ENCODE measurements at regions not wholly inside any gene's neighbourhood (a gene's known extent, or its start where the extent isn't known, plus 50 kb on each side); places are given as distances from the start of the nearest gene placed in this dataset.

DNA sequence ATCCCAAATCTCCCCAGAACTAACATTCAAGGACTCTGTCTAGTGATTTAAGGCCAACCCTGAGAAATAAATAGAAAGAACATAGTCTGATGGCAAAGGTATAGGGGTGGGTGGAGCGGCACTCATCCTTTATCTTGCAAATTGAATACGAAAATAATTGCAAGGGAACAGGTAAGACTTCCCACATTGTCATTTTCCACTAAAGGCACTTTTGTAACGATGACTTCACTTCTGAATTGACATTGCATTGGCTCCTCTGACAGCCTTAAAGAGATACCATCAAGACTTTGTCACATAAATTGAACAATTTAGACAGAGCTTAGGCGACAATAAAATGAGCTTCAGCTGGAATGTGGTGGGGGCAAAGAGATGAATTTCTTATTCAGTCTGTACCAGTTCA is 75.3 kb upstream of the PLCL2 start:
- DNase-seq (ENCODE audit: low spot score) = no peak

DNA sequence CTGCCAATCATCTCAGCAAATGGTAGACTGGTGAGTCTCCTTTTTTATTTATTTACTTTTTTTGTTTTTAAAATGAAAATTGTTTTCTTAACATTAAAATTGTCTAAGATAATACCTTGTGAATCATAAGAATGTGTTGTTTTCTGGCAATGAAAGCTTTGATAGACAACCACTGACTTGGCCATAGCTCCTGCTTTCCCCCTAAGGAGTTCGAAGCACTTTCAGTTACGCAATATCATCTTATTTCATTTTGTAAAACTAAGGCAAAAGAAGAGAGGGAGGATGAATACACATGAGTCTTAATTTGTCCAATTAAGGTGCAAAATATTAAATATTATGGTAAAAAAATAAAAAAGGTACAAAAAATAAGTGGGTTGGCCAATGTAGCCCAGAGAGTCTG is 74.8 kb upstream of the PLCL2 start:
- no peak for DNase-seq (ENCODE audit: low spot score)

DNA sequence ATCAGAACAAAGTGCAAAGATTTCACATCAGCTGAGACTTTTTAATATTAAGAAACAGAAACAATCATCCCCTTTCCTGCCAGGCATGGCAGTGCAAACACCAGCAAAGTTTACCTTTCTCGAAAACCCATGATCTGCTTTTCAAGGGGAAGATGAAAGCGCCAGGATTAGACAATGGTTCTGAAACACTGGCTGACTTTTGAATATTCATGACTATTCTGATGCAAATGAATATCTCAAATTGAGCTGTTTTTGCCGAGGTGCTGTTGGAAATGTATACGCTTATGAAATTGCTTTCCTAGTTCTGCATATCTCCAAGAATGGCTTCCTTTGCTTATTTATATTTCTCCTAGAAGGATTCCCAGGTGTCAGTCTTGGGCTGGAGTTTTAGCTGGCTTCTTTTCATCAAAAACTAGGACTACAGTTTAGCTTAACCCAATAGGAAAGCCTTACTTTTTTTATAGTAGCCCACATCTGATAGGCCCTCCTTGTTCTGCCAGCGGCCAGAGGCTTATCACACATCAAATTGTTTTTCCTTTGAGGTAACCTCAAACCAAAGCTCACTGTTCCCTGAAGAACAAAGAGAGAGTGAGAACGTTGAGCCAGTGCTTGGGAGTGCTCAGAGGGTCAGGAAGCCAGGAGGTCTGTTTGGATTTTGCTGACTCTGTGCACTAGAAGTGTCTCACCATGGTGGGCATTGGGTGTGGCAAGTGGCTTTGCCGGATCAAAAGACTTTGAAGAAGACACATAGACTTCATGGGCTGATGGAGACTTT is 74.0 kb upstream of the PLCL2 start:
- no peak for DNase-seq (ENCODE audit: low spot score)

DNA sequence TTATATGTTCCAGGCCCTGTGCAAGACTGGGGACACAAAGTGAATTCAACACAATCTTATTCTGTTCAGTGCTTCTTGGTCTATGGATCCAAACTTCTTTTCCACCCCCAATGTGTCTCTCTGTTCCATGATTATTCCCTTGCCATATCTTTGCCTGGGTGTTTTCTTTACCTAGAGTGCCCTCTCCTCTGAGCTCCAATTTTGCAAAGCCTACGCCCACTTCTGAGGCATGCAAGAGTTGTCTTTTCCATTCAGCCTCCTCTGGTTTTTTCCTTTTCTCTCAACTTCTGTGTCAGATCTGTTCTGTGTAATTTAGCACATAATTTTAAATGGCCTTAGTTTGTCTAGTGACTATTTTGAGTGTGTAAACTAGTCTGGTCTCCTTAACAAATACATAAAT is 72.8 kb upstream of the PLCL2 start:
- DNase-seq (ENCODE audit: low spot score) = no peak

DNA sequence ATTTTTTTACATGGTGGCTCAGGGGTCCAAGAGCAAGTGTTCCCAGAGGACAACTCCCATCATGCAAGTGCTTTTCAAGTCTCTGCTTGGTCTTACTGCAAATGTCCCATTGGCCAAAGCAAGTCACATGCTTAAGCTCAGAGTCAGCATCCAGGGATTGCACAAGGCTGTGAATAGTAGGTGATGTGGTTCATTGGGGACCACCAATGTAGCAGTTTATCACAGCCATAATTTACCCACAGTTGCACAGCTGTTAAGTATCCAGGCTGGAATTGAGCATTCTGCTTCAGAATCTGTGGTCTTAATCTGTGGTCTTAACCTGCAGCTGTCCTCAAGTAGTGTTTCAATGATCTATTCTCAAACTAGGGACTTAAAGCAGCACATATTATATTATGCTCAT is 71.4 kb upstream of the PLCL2 start:
- no peak for DNase-seq (ENCODE audit: low spot score)

DNA sequence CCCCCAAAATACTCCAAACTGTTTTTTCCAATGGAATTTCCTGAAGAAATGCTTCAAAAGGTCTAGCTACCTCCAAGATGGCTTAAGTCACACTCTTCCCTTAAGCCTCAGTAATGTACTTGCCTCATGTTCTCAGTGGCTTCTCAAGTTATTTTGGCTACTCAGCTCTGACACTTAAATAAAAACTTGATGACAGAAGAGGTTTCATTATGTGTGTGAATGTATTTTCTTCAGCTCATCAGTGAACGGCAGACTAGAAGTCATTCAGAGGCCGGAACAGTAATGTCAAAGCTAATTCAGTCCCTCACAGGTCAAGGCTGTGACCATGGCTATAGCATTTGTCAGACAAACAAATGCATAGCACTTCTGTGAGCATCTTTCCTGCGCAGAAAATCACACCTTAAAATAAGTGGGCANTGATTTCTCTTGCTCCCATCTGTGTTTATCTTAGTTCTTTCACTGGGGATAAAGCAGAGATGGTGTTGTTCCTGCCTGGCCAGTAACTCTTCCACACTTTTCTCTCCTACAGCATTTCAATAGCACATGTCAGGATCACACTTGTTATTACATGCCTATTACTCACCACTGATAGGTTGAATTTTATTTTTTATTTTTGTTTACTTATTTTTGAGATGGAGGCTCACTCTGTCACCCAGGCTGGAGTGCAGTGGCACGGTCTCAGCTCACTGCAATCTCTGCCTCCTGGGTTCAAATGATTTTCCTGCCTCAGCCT is 68.5 kb upstream of the PLCL2 start:
- no peak for DNase-seq (ENCODE audit: low spot score)

DNA sequence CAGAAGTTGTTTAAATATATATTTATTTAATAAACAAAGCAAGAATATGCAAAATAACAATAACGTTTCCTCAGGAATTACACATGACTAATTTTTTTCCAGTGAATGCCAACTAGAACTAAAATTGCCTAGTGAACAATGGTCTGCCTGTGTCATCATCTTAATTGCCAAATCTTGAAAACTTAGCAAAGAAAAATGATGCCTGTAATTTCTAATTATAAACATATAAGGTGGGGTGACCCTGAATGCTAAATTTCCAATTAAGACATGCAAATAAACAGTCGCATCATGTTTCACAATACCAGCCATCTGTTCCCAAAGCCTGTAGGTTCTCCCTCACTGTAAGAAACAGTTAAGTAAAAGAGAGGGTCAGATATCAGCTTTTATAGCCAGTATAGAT is 67.6 kb upstream of the PLCL2 start:
- no peak for DNase-seq (ENCODE audit: low spot score)

DNA sequence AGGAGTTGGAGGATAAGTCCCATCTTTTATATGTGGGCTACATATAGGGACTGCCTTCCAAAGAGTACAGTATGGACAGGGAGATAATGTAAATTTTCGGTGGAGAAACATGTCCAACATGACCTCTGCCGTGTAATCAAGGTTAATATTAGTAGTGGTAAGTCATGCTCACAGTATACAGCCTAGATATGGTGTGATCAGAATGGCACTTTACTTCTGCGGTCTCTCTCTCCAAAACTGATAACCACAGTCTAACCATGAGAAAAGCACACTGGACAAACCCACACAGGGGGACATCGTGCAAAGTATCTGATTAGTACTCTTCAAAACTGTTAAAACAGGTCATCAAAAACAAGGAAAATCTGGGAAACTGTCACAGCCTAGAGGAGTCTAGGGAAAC is 66.6 kb upstream of the PLCL2 start:
- DNase-seq (ENCODE audit: low spot score) = no peak

DNA sequence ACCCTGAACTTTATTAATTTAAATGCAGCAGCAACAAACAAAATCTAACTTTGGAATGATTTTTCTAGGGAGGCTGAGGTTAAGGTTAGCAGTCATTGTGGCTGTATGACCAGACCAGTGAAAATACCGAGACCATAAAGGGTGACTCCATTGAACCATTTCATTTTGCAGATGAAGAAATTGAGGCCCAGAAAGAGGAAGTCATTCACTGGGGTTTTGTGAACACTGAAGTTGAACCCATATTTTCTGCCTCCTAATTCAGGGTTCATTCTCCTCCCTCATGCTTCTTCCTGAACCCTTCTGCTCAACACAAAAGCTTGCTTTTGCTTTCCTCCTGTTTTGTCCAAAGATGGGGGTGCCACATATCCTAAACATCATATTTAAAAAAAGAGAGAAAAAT is 65.8 kb upstream of the PLCL2 start:
- no peak for DNase-seq (ENCODE audit: low spot score)

DNA sequence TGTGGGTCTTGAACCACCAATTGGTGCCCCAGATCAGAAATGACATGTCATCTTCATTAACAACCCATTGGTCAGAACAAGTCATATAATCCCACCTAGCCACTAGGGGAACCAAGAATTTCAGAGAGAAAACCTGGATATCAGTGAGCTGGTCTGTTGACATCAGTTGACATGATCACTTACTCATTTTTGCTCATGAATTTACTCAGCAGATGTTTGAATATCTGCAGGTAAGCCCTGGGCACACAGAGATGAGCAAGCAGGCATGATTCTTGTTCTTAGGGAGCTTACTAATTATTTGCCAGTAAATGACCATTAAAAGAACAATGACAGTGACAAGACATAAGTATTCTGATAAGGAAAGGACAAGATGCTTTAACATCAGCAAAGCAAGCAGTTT is 64.3 kb upstream of the PLCL2 start:
- no peak for DNase-seq (ENCODE audit: low spot score)

DNA sequence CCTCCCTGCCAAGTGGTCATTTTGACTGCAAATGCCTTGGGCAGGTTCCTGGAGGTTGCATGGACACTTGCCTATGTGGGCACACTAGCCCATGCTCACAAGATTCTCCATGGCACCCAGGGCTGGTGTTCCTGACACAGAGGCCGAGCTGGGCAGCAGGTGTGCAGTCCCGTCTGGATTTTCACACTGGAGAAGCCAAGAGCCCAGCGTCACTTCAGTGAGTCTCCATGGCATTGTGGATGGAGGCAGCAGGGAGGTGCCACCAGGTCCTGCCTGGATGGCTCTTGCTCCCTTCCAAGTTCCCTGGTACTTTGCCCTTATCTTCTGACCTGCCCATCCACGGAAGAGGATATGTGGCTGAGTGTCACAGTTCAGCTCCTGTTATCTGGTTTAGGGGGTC is 63.7 kb upstream of the PLCL2 start:
- no peak for DNase-seq (ENCODE audit: low spot score)

DNA sequence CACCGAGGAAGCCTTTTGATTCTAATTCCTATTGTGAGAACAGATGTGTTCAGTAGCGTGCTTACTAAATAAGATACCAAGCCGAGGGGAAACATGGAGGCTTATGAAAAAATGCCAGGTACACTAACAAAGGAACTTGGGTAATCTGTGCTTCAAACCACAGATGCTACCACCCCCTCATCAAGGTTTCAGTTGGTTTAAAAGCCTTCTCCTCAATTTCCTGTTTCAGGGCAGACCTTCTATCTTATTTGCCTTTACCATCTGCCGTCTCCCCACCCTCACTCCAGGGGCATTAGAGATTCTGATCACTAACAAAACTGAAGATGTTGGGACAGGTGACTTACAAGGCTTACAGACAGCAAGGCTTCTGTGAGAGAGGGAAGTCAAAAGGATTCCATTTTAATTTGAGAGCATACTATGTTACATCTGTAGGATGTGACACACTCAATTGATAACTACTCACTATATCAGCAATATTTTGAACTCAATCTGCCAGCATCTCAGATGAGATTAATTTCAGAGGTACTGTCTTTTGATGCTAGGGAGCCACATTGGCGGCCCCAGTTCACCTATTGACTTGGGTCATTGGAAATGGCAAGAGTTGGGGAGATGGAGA is 60.6 kb upstream of the PLCL2 start:
- DNase-seq (ENCODE audit: low spot score) = no peak

DNA sequence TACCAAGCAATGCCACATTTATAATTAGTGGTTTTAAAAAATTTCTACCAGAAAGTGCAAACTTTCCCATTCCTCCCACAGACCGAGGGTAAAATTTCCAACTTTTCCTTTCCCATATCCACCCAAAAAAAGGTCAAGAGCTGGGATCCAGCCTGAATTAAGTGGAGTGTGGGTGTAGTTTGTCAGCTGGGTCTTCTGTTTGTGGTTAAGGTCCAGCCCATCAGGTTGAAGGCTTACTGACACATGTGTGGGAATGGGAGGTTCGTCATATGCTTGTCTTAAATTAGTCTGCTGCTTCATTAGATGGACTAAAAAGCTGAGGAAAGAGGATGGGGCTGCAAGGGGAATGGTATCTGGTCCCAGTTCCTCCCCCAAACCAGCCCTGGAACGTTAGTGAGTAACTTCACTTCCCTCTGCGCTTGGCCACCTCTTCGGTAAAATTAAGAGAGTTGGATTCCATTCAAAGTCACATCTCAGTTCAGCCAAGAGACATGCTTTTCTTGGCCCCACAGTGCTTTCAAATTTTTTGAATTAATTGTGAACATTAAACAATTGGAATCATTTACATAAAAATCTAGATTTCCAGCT is 59.0 kb upstream of the PLCL2 start:
- no peak for DNase-seq (ENCODE audit: low spot score)

DNA sequence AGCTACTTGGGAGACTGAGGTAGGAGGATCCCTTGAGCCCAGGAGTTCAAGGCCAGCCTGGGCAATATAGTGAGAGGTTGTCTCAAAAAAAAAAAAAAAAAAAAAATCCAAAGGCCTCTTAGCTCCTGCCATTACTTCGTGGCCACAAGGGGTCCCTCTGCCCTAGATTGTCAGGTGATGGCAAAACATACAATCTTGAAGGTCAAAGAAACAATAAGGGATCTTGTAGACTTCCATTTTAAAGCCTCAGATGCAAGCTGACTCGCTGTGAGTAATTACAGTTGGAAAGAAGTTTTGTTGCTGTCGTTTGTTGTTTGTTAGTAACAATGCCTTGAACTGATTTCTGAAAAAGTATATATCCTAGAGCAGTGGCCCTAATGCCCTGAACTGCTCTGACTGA is 55.9 kb upstream of the PLCL2 start:
- DNase-seq (ENCODE audit: low spot score) = peak; percentile 61

DNA sequence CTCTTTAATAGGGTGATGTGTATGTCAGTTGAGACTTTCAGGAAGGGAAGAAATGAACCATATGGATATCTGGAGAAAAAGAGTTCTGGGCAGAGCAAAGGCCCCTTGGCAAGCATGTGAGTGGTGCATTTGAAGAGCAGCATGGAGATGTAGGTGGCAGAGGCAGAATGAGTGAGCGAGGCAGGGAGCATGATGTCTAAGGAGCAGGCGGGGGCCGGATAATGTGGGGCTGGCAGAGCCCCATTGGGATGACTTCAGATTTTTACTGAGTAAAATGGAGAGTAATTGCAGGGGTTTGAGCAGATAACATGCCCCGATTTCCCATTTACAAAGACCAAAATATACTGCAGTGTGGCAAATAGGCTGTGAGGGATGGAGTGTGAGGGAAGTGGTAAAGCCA is 52.9 kb upstream of the PLCL2 start:
- DNase-seq (ENCODE audit: low spot score) = no peak

DNA sequence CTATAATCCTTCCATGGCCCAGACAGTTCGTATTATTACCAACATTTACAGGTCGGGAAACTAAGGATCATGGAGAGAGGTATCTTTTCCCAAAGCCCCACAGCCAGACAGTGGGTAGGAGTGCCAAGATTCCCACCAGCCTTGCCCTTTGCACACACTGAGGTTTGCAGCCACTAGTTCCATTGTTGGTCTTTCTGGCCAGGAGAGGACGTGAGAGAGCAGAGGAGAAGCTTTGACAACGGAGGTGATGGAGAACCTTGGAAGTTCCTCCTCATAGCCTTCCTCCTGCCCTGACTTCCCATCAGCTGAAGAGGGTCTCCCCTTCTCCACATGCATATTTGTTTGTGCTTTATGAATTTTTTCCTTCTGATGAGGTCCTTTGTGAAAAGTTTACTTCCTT is 50.5 kb upstream of the PLCL2 start:
- DNase-seq (ENCODE audit: low spot score) = peak; percentile 13

DNA sequence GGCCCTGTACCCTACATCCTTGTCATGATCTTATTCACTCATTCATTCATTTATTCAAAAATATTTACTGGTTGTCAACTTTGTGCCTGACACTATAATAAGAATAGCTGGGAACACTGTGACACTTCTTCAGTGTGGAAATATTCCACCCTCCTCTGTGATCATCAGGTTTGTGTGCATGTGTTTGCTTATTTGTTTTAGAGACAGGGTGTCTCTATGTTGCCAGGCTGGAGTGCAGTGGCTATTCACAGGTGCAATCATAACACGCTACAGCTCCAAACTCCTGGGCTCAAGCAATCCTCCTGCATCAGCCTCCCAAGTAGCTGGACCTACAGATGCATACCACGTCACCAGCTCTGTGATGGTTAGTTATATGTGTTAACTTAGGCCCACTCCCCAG is 50.0 kb upstream of the PLCL2 start:
- no peak for DNase-seq (ENCODE audit: low spot score)

All from hematopoietic multipotent progenitor cell treated with erythropoietin and hydrocortisone succinate and interleukin-3 and kit ligand, for 15 days (in vitro differentiated cells).